Karpas-422 (cell line): ENCODE measurements at regions not wholly inside any gene's neighbourhood (a gene's known extent, or its start where the extent isn't known, plus 50 kb on each side); places are given as distances from the start of the nearest gene placed in this dataset.

ENCODE experiments used
- DNase-seq: peaks from one replicate; pipeline ENCODE4 v3.0.0-alpha.2; 2015
- H2AFZ ChIP-seq: fragments of 200-600 bp; sonication (generic); 2 replicates; pipeline ENCODE4 v1.6.1; 2014; ENCODE audit warnings: antibody characterized with exemption, low read length, mixed read lengths
- H3K27ac ChIP-seq: fragments of 200-600 bp; sonication (generic); 2 replicates; pipeline ENCODE4 v1.5.1; 2014; ENCODE audit warnings: mild to moderate bottlenecking, low read length, moderate library complexity
- H3K27me3 ChIP-seq: fragments of 200-600 bp; sonication (generic); 2 replicates; pipeline ENCODE4 v1.6.1; 2014; ENCODE audit warnings: low read length, mixed read lengths
- H3K36me3 ChIP-seq: fragments of 200-600 bp; sonication (generic); 2 replicates; pipeline ENCODE4 v1.6.1; 2014; ENCODE audit warnings: low read length, mixed read lengths; ENCODE audit not compliant: insufficient read depth
- H3K4me1 ChIP-seq: fragments of 200-600 bp; sonication (generic); 2 replicates; pipeline ENCODE4 v1.6.1; 2014; ENCODE audit warnings: mild to moderate bottlenecking, low read length, mixed read lengths
- H3K4me2 ChIP-seq: fragments of 200-600 bp; sonication (generic); 2 replicates; pipeline ENCODE4 v1.6.1; 2014; ENCODE audit warnings: low read length, low read depth, mild to moderate bottlenecking; ENCODE audit not compliant: poor library complexity, severe bottlenecking
- H3K4me3 ChIP-seq: fragments of 200-600 bp; sonication (generic); 2 replicates; pipeline ENCODE4 v1.5.1; 2014; ENCODE audit warnings: mild to moderate bottlenecking, antibody characterized with exemption, low read length, mixed read lengths
- H3K79me2 ChIP-seq: fragments of 200-600 bp; sonication (generic); 2 replicates; pipeline ENCODE4 v1.6.1; 2014; ENCODE audit warnings: mild to moderate bottlenecking, low read length, mixed read lengths
- H3K9ac ChIP-seq: fragments of 200-600 bp; sonication (generic); 2 replicates; pipeline ENCODE4 v1.6.0; 2014; ENCODE audit warnings: low read length
- H3K9me2 ChIP-seq: fragments of 200-600 bp; sonication (generic), shearing (Covaris generic); replicated peaks from 2 replicates; pipeline ENCODE4 v1.6.0; 2014; ENCODE audit warnings: mild to moderate bottlenecking, low read length, moderate library complexity; ENCODE audit not compliant: insufficient read depth
- H3K9me3 ChIP-seq: fragments of 300-700, 200-600 bp; sonication (generic); 2 replicates; pipeline ENCODE4 v1.6.1; 2014; ENCODE audit warnings: low read length, mixed read lengths
- H4K20me1 ChIP-seq: fragments of 200-600 bp; sonication (generic); 2 replicates; pipeline ENCODE4 v1.6.1; 2014; ENCODE audit warnings: mild to moderate bottlenecking, antibody characterized with exemption, low read length, low read depth; ENCODE audit not compliant: insufficient read depth

GRCh38 chr18:24835751-24836150, 375.3 kb downstream of the HRH4 start:
- DNase-seq: no peak

DNA sequence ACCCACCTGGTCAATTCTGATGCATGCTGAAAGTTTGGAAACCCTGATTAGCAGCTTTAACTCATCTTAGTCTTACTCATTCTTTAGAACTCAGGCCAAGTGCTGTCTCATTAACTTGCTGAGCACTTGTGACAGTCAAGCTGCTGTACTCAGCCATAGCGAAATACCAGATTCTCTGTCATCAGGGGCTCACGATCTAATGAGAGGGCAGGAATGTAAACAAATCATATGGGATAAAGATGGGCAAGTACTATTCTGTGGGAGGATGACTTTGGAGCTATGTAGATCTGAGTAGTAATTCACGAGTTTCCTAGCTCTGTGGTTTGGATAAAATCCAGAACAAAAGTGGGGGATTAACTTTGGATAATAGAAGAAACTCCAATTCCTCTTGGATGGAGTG, 376.6 kb downstream of the HRH4 start:
- Histone ChIP-seq H4K20me1 (no peaks in the 10 kb centered on the region), H3K36me3 (no peaks in the 10 kb centered on the region), H3K79me2 (no peaks in the 10 kb centered on the region), H3K4me1 (no peaks in the 10 kb centered on the region), H3K9me3 (no peaks in the 10 kb centered on the region), H3K9ac (no peak overlapping the region), H3K4me3 (no peak overlapping the region), H2AFZ (no peak overlapping the region), H3K4me2 (no peak overlapping the region), H3K9me2 (no peaks in the 10 kb centered on the region), H3K27me3 (no peaks in the 10 kb centered on the region), H3K27ac (no peak overlapping the region)
- DNase-seq: no peak

More at GRCh38 chr18:24835751-24836150, 375.3 kb downstream of the HRH4 start:
- H3K9me2 ChIP-seq: no peaks in the 10 kb centered on the region
- H4K20me1 ChIP-seq: no peaks in the 10 kb centered on the region
- no peak overlapping the region for H2AFZ ChIP-seq
- no peak overlapping the region for H3K9ac ChIP-seq
- no peaks in the 10 kb centered on the region for H3K79me2 ChIP-seq
- no peaks in the 10 kb centered on the region for H3K9me3 ChIP-seq
- no peaks in the 10 kb centered on the region for H3K4me1 ChIP-seq
- H3K36me3 ChIP-seq: no peaks in the 10 kb centered on the region
- H3K4me3 ChIP-seq: no peak overlapping the region
- no peak overlapping the region for H3K27ac ChIP-seq
- H3K27me3 ChIP-seq: no peaks in the 10 kb centered on the region
- no peak overlapping the region for H3K4me2 ChIP-seq

DNA sequence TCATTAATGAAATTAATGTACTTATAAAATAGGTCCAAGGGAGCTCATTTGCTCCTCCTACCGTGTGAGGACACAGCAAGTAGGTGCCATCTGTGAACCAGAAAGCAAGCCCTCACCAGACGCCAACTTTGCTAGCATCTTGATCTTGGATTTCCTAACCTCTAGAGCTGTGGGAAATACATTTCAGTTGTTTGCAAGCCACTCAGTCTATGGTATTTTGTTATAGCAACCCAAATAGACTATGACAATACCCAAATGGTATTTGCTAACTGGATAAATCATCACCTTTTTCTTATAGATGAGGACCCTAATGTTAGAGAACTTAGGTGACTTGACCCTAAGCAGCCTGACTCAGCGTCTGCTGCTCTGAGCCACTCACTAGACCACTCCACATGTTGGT, 379.6 kb downstream of the HRH4 start:
- H3K27ac ChIP-seq: no peak overlapping the region
- H3K9me3 ChIP-seq: no peaks in the 10 kb centered on the region
- no peak overlapping the region for H3K9ac ChIP-seq

DNA sequence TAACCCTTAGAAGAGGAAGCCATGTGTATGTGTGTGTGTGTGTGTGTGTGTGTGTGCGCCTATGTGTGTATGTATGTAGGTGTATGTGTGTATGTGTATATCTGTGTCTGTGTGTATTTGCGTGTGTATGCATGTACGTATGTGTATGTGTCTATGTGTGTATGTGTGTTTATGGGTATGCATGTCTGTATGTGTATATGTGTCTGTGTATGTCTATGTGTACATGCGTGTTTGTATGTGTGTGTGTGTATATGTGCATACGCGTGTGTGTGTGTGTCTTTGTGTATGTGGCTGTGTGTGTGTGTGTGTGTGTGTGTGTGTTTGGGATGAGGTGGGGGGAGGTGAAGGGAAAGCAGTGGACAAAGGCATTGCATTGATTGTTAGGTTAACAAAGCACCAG, 380.2 kb downstream of the HRH4 start:
- H2AFZ ChIP-seq: no peak overlapping the region
- no peaks in the 10 kb centered on the region for H3K36me3 ChIP-seq
- no peak overlapping the region for H3K27ac ChIP-seq
- H3K9me2 ChIP-seq: no peaks in the 10 kb centered on the region
- no peaks in the 10 kb centered on the region for H3K79me2 ChIP-seq
- DNase-seq: no peak
- H3K4me3 ChIP-seq: no peak overlapping the region
- H3K9ac ChIP-seq: no peak overlapping the region
- no peaks in the 10 kb centered on the region for H4K20me1 ChIP-seq
- no peaks in the 10 kb centered on the region for H3K4me1 ChIP-seq
- no peaks in the 10 kb centered on the region for H3K9me3 ChIP-seq
- H3K4me2 ChIP-seq: no peak overlapping the region
- H3K27me3 ChIP-seq: no peaks in the 10 kb centered on the region

More for the DNA sequence above, 379.6 kb downstream of the HRH4 start:
- no peaks in the 10 kb centered on the region for H3K79me2 ChIP-seq
- no peaks in the 10 kb centered on the region for H3K4me1 ChIP-seq
- H3K4me3 ChIP-seq: no peak overlapping the region
- no peaks in the 10 kb centered on the region for H3K27me3 ChIP-seq
- H2AFZ ChIP-seq: no peak overlapping the region
- no peak overlapping the region for H3K4me2 ChIP-seq
- no peaks in the 10 kb centered on the region for H4K20me1 ChIP-seq
- no peaks in the 10 kb centered on the region for H3K36me3 ChIP-seq
- no peak for DNase-seq
- H3K9me2 ChIP-seq: no peaks in the 10 kb centered on the region

DNA sequence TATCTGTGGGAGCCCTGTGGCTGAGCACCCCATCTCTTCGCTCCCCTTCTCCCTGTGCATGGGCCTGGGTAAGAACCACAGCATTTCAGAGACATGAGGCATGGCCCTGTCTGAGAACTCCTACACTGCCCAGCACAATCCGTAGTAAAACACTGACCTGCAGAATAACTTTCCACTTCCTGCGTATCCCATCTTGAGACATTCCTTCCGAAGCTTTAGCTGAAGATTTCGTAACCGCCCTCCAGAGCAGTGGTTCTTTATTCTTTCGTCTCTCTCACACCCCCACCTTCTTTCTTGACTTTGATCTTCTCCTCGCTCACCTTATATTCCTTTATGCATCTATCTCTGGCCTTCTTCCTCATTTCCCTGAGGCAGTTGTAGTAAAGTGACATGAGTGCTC, 381.1 kb downstream of the HRH4 start:
- Histone ChIP-seq H3K36me3 (no peaks in the 10 kb centered on the region), H3K27ac (no peak overlapping the region), H3K9ac (no peak overlapping the region), H3K4me1 (no peaks in the 10 kb centered on the region), H4K20me1 (no peaks in the 10 kb centered on the region), H3K4me2 (no peak overlapping the region), H3K79me2 (no peaks in the 10 kb centered on the region), H3K9me2 (no peaks in the 10 kb centered on the region), H3K9me3 (no peaks in the 10 kb centered on the region), H2AFZ (no peak overlapping the region), H3K27me3 (no peaks in the 10 kb centered on the region), H3K4me3 (no peak overlapping the region)
- no peak for DNase-seq

DNA sequence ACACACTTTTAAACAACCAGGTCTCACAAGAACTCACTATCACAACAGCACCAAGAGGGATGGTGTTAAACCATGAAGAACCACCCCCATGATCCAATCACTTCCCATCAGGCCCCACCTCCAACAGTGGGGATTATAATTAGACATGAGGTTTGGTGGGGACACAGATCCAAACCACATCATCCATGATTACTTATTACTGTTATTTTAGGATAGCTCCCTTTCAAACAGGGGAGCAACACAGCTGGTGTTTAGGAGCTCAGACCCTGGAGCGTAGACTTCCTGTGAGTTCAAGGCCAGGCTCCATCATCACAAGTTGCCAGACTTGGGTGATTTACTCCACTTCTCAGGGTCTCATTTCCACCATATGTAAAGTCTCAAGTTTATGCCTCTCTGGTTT, 382.7 kb downstream of the HRH4 start:
- H3K9me3 ChIP-seq: no peaks in the 10 kb centered on the region
- H3K36me3 ChIP-seq: no peaks in the 10 kb centered on the region
- H3K9ac ChIP-seq: no peak overlapping the region
- no peaks in the 10 kb centered on the region for H3K9me2 ChIP-seq
- no peaks in the 10 kb centered on the region for H3K4me1 ChIP-seq
- H3K4me3 ChIP-seq: no peak overlapping the region
- DNase-seq: no peak
- no peak overlapping the region for H2AFZ ChIP-seq
- no peaks in the 10 kb centered on the region for H4K20me1 ChIP-seq
- H3K27me3 ChIP-seq: no peaks in the 10 kb centered on the region
- no peak overlapping the region for H3K4me2 ChIP-seq
- no peak overlapping the region for H3K27ac ChIP-seq
- H3K79me2 ChIP-seq: no peaks in the 10 kb centered on the region

- Histone ChIP-seq H3K27me3 (no peaks in the 10 kb centered on the region), H3K79me2 (no peaks in the 10 kb centered on the region)
Observed at GRCh38 chr18:24846138-24846537, 385.7 kb downstream of the HRH4 start.

GRCh38 chr18:24850532-24850931, 390.1 kb downstream of the HRH4 start:
- no peak overlapping the region for H3K4me3 ChIP-seq
- H3K9me2 ChIP-seq: no peaks in the 10 kb centered on the region
- H4K20me1 ChIP-seq: no peaks in the 10 kb centered on the region
- no peak for DNase-seq
- no peak overlapping the region for H3K27ac ChIP-seq
- H3K4me2 ChIP-seq: no peak overlapping the region
- no peaks in the 10 kb centered on the region for H3K9me3 ChIP-seq
- no peaks in the 10 kb centered on the region for H3K4me1 ChIP-seq
- no peaks in the 10 kb centered on the region for H3K27me3 ChIP-seq
- H3K9ac ChIP-seq: no peak overlapping the region
- H2AFZ ChIP-seq: no peak overlapping the region
- H3K36me3 ChIP-seq: no peaks in the 10 kb centered on the region
- no peaks in the 10 kb centered on the region for H3K79me2 ChIP-seq

More at GRCh38 chr18:24846138-24846537, 385.7 kb downstream of the HRH4 start:
- H3K36me3 ChIP-seq: no peaks in the 10 kb centered on the region
- no peak overlapping the region for H2AFZ ChIP-seq
- no peaks in the 10 kb centered on the region for H4K20me1 ChIP-seq
- no peak overlapping the region for H3K4me3 ChIP-seq
- H3K9me2 ChIP-seq: no peaks in the 10 kb centered on the region
- no peaks in the 10 kb centered on the region for H3K9me3 ChIP-seq
- H3K4me2 ChIP-seq: no peak overlapping the region
- no peak overlapping the region for H3K9ac ChIP-seq
- no peak overlapping the region for H3K27ac ChIP-seq
- no peaks in the 10 kb centered on the region for H3K4me1 ChIP-seq
- DNase-seq: no peak

GRCh38 chr18:24853076-24853475, 392.6 kb downstream of the HRH4 start:
- no peaks in the 10 kb centered on the region for H3K9me2 ChIP-seq
- H2AFZ ChIP-seq: no peak overlapping the region
- H3K4me3 ChIP-seq: no peak overlapping the region
- H3K27ac ChIP-seq: no peak overlapping the region
- H3K9ac ChIP-seq: no peak overlapping the region
- no peaks in the 10 kb centered on the region for H3K9me3 ChIP-seq
- H3K4me2 ChIP-seq: no peak overlapping the region
- H3K27me3 ChIP-seq: no peaks in the 10 kb centered on the region
- no peaks in the 10 kb centered on the region for H3K4me1 ChIP-seq
- no peak for DNase-seq
- no peaks in the 10 kb centered on the region for H3K79me2 ChIP-seq
- no peaks in the 10 kb centered on the region for H3K36me3 ChIP-seq
- H4K20me1 ChIP-seq: no peaks in the 10 kb centered on the region
